Smooth muscle cell (in vitro differentiated cells): ENCODE measurements at regions not wholly inside any gene's neighbourhood (a gene's known extent, or its start where the extent isn't known, plus 50 kb on each side); places are given as distances from the start of the nearest gene placed in this dataset.

Experiments used
- DNase-seq: peaks from one replicate; lab custom pipeline; 2025; ENCODE audit not compliant: unreplicated experiment; lab: John Stamatoyannopoulos, UW
- H2AFZ ChIP-seq: fragments of 200-600 bp; sonication (generic); 2 replicates; pipeline ENCODE4 v1.6.0; 2016; ENCODE audit warnings: antibody characterized with exemption, low read depth, mild to moderate bottlenecking
- H3F3A ChIP-seq: fragments of 200-600 bp; sonication (generic); 2 replicates; pipeline ENCODE4 v1.6.0; 2017; ENCODE audit warnings: antibody characterized with exemption, low read depth
- H3K27ac ChIP-seq: fragments of 200-600 bp; sonication (generic); 2 replicates; pipeline ENCODE4 v1.5.1; 2016; ENCODE audit warnings: low read depth, mild to moderate bottlenecking
- H3K27me3 ChIP-seq: fragments of 200-600 bp; sonication (generic); 2 replicates; pipeline ENCODE4 v1.6.1; 2016; ENCODE audit warnings: low read depth, mild to moderate bottlenecking
- H3K36me3 ChIP-seq: fragments of 200-600 bp; sonication (generic); 2 replicates; pipeline ENCODE4 v1.5.1; 2016; ENCODE audit warnings: low read depth
- H3K4me1 ChIP-seq: fragments of 200-600 bp; sonication (generic); 2 replicates; pipeline ENCODE4 v1.5.1; 2016; ENCODE audit warnings: low read depth
- H3K4me2 ChIP-seq: fragments of 200-600 bp; sonication (generic); 2 replicates; pipeline ENCODE4 v1.6.0; 2016; ENCODE audit warnings: mild to moderate bottlenecking
- H3K4me3 ChIP-seq: fragments of 200-600 bp; sonication (generic); 2 replicates; pipeline ENCODE4 v1.5.1; 2016; ENCODE audit warnings: mild to moderate bottlenecking
- H3K79me2 ChIP-seq: fragments of 200-600 bp; sonication (generic); 2 replicates; pipeline ENCODE4 v1.6.0; 2016; ENCODE audit warnings: low read depth, mild to moderate bottlenecking
- H3K9ac ChIP-seq: fragments of 200-600 bp; sonication (generic); 2 replicates; pipeline ENCODE4 v1.6.0; 2016; ENCODE audit warnings: low read depth
- H3K9me3 ChIP-seq: fragments of 200-600 bp; sonication (generic); replicated peaks from 2 replicates; pipeline ENCODE4 v1.5.1; 2016; ENCODE audit warnings: low read depth
- H4K20me1 ChIP-seq: fragments of 200-600 bp; sonication (generic); 2 replicates; pipeline ENCODE4 v1.6.0; 2016; ENCODE audit warnings: low read depth
- CTCF ChIP-seq: fragments of 200-600 bp; sonication (generic); IDR thresholded peaks from 2 replicates; pipeline ENCODE4 v1.5.1; 2017; ENCODE audit warnings: borderline replicate concordance, mild to moderate bottlenecking, antibody characterized with exemption; ENCODE audit not compliant: insufficient read depth, poor library complexity, severe bottlenecking
- WGBS: methylation state at CpG from one replicate; pipeline ENCODE4 v1.1.7; 2016; ENCODE audit warnings: low lambda C conversion rate; 5-methylcytosine and 5-hydroxymethylcytosine counted together

GRCh38 chr6:102679865-102680264, 1286.4 kb downstream of the GRIK2 start:
- Histone ChIP-seq H3K27ac (no peak overlapping the region), H3K79me2 (no peaks in the 10 kb centered on the region), H3K36me3 (no peaks in the 10 kb centered on the region), H3K4me2 (no peak overlapping the region), H3K9ac (no peak overlapping the region), H3K9me3 (no peaks in the 10 kb centered on the region), H3K4me3 (no peak overlapping the region), H2AFZ (no peak overlapping the region), H4K20me1 (no peaks in the 10 kb centered on the region), H3F3A (no peaks in the 10 kb centered on the region), H3K27me3 (peaks cover 11% of the 10 kb centered on the region), H3K4me1 (no peaks in the 10 kb centered on the region)
- WGBS = 35% methylated on average over 1 of the region's 1 CpG
- DNase-seq = no peak
- no peak for TF ChIP-seq CTCF

GRCh38 chr6:102677225-102677624, 1283.7 kb downstream of the GRIK2 start:
- H3K9me3 ChIP-seq = no peaks in the 10 kb centered on the region
- no peak overlapping the region for H3K4me2 ChIP-seq
- H3K9ac ChIP-seq = no peak overlapping the region
- no peak for TF ChIP-seq CTCF
- H4K20me1 ChIP-seq = no peaks in the 10 kb centered on the region
- no peaks in the 10 kb centered on the region for H3K79me2 ChIP-seq
- no peaks in the 10 kb centered on the region for H3F3A ChIP-seq
- no peak overlapping the region for H2AFZ ChIP-seq
- H3K4me1 ChIP-seq = no peaks in the 10 kb centered on the region
- peaks cover 5% of the 10 kb centered on the region for H3K27me3 ChIP-seq
- DNase-seq = no peak
- WGBS = 64% methylated on average over 1 of the region's 1 CpG
- H3K4me3 ChIP-seq = no peak overlapping the region
- H3K36me3 ChIP-seq = no peaks in the 10 kb centered on the region
- no peak overlapping the region for H3K27ac ChIP-seq

- no peak overlapping the region for H3K27ac ChIP-seq
- no peaks in the 10 kb centered on the region for H4K20me1 ChIP-seq
- no peak overlapping the region for H2AFZ ChIP-seq
- H3K4me3 ChIP-seq = no peak overlapping the region
- H3K79me2 ChIP-seq = no peaks in the 10 kb centered on the region
- H3K9ac ChIP-seq = no peak overlapping the region
- no peak for TF ChIP-seq CTCF
- H3K27me3 ChIP-seq = no peaks in the 10 kb centered on the region
- no peaks in the 10 kb centered on the region for H3F3A ChIP-seq
- 76% methylated on average over 1 of the region's 1 CpG for WGBS
- H3K4me1 ChIP-seq = no peaks in the 10 kb centered on the region
- H3K9me3 ChIP-seq = no peaks in the 10 kb centered on the region
- H3K36me3 ChIP-seq = no peaks in the 10 kb centered on the region
- no peak overlapping the region for H3K4me2 ChIP-seq
- DNase-seq = no peak
Measured at GRCh38 chr6:102670735-102671134, 1277.2 kb downstream of the GRIK2 start.

GRCh38 chr6:102662851-102663250, 1269.3 kb downstream of the GRIK2 start:
- DNase-seq = no peak
- no peaks in the 10 kb centered on the region for H3K79me2 ChIP-seq
- no peaks in the 10 kb centered on the region for H3K4me1 ChIP-seq

More at GRCh38 chr6:102662851-102663250, 1269.3 kb downstream of the GRIK2 start:
- no peaks in the 10 kb centered on the region for H4K20me1 ChIP-seq
- 81% methylated on average over 3 of the region's 3 CpGs for WGBS
- H2AFZ ChIP-seq = no peak overlapping the region
- no peak overlapping the region for H3K4me2 ChIP-seq
- TF ChIP-seq CTCF = no peak
- no peaks in the 10 kb centered on the region for H3F3A ChIP-seq
- no peak overlapping the region for H3K27ac ChIP-seq
- no peaks in the 10 kb centered on the region for H3K27me3 ChIP-seq
- no peak overlapping the region for H3K9ac ChIP-seq
- H3K36me3 ChIP-seq = no peaks in the 10 kb centered on the region
- H3K4me3 ChIP-seq = no peak overlapping the region
- no peaks in the 10 kb centered on the region for H3K9me3 ChIP-seq
